HG03097 (cell line): ENCODE measurements at regions not wholly inside any gene's neighbourhood (a gene's known extent, or its start where the extent isn't known, plus 50 kb on each side); places are given as distances from the start of the nearest gene placed in this dataset.

ENCODE experiments used
- ATAC-seq: cut with Tn5 transposase; IDR thresholded peaks from one replicate; pipeline ENCODE4 v1.9.1; 2021; ENCODE audit not compliant: unreplicated experiment, low FRiP score

GRCh38 chr1:190540366-190540765 is 62.7 kb upstream of the BRINP3 start:
- no peak for ATAC-seq

DNA sequence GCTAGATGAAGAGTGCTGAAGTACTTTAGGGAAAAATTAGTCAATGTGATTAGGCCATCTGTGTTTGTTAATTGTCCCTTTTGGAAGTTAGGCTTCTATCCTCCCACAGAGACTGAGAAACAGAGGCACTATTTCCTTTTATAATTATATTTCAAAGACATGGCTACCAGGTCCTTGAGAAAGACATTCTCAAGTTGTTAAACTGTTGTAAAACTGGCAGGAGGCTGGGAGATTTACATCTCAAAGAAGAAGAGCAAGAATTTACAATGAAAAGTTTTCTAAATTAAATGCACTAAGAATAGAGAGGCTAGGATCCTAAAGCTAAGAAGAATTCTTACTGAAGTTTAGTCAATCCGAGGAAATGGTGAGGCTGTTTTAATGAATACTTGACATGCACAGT is 74.0 kb upstream of the BRINP3 start:
- no peak for ATAC-seq

DNA sequence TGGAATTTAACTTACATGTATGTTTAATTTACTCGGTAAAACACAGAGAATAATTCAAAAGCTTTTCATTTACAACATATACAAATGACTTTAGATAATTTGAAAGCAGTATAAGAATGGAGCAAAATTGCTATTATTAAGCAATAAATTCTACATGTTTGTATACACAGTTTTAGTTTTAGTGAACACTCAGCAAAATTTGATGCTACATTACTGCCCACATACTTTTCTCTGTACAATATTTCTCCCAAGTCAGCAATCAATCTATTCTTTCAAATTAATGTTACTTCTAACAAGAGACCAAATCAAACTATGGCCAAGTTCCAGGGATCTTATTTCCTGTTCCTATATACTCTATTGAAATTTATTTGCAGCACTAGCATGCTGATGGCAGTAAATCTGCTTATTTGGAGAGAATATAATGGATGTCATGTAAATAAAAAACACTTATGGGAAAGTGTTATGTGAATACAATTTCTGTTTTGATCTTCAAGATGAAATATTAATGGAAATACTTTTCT is 82.6 kb upstream of the BRINP3 start:
- ATAC-seq = no peak

- no peak for ATAC-seq
These were observed 85.6 kb upstream of the BRINP3 start for GRCh38 chr1:190563230-190563629.

- ATAC-seq = no peak
These were observed 86.5 kb upstream of the BRINP3 start for GRCh38 chr1:190564117-190564516.

GRCh38 chr1:190578017-190578416 is 100.4 kb upstream of the BRINP3 start:
- no peak for ATAC-seq

- no peak for ATAC-seq
These were observed 100.9 kb upstream of the BRINP3 start for GRCh38 chr1:190578526-190578925.

GRCh38 chr1:190579552-190580193 is 102.0 kb upstream of the BRINP3 start:
- ATAC-seq = no peak

- no peak for ATAC-seq
These were observed 106.2 kb upstream of the BRINP3 start for GRCh38 chr1:190583862-190584261.

- no peak for ATAC-seq
These were observed 110.8 kb upstream of the BRINP3 start for GRCh38 chr1:190588424-190588823.

DNA sequence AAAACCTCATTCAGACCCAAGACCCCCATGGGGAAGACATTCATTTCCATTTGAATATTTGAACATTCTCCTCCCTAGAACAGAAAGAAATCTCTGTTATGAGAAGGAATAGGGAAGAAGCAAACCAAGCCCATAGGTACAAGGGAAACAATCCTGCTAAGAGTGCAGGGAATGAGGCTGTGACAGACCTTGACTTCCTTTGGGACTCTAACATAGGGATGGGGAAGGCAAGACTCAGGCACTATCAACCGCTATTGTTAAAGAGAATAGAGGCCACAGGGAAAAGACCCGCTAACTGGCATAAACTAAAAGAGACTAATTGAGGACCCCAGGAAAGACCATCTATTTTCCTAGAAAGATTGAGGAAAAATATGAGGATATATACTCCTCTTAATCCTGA is 117.8 kb upstream of the BRINP3 start:
- ATAC-seq = no peak

GRCh38 chr1:190597294-190597693 is 119.6 kb upstream of the BRINP3 start:
- ATAC-seq = no peak

GRCh38 chr1:190599670-190600069 is 122.0 kb upstream of the BRINP3 start:
- no peak for ATAC-seq

GRCh38 chr1:190602325-190602724 is 124.7 kb upstream of the BRINP3 start:
- ATAC-seq = no peak

DNA sequence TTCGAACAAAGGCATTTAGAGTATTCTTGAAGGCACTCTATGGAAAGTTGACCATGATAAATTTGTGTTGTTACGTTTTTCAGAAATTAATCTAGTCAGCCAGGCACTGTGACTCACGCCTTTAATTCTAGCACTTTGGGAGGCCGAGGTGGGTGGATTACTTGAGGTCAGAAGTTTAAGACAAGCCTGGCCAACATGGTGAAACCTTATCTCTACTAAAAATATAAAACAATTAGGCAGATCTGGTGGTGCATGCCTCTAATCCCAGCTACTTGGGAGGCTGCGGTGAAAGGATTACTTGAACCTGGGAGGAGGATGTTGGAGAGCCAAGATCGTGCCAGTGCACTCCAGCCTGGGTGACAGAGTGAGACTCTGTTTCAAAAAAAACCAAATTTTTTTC is 130.6 kb upstream of the BRINP3 start:
- ATAC-seq = no peak

GRCh38 chr1:190615818-190616217 is 138.2 kb upstream of the BRINP3 start:
- ATAC-seq = no peak

DNA sequence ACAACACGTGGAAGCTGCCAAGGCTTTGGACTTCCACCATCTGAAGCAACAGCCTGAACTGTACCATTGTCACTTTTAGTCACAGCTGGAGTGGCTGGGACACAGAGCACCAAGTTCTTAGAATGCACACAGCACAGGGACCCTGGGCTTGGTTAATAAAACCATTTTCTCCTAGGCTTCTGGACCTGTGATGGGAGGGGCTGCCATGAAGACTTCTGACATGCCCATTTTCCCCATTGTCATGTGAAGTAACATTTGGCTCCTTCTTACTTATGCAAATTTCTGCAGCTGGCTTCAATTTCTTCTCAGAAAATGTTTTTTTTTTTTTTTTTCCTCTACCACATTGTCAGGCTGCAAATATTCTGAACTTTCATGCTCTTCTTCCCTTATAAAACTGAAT is 138.6 kb upstream of the BRINP3 start:
- ATAC-seq = no peak

DNA sequence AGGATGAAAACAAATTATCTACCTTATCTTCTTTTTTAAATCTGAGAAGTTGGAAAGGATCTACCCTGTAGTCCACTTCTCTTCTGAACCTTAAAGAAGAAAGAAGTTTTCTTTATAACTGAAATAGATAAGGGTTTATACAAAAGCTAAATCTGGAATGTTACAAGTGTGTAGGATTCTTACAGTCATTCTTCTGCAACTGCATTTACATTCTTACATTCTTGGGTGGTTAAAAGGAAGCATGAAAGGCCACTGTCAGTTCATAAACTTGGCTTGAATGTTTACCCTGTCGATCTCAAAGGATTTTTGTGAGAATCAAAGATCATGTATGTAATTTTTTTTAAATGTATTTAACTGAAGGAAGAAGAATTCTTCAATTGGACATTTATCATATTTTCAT is 142.1 kb upstream of the BRINP3 start:
- ATAC-seq = no peak

DNA sequence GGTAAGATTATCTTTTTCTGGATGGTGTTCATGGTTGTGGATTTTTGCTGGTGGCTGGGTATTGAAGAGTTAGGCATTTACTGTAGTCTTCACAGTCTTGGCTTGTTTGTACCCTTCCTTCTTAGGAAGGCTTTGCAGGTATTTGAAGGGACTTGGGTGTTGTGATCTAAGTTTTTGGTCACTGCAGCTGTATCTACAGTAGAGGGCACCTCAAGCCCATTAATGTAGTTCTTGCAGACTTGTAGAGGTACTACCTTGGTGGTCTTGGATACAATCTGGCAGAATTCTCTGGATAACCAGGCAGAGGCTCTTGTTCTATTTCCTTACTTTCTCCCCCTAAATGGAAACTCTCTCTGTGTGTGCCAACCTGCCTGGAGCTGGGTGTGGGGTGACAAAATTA is 155.8 kb upstream of the BRINP3 start:
- no peak for ATAC-seq

DNA sequence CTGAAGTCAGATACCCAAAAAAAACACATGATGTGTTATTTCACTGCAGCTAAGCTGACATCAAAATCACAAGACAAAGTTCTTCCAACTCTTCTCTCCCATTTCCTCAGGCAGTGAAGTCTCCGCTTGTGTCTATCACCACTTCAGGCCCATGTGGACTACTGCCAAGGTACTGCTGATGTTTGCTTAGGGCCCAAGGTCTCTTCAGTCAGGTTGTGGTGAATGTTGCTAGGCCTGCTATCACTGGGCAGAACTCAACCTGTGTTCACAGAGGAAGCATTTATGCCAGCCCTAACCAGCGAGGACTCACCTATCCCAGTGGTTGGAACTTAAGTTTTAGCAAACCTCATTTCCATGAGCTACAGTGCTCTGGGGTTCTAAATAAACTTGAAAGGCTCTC is 156.5 kb upstream of the BRINP3 start:
- no peak for ATAC-seq

GRCh38 chr1:190649553-190649952 is 171.9 kb upstream of the BRINP3 start:
- no peak for ATAC-seq

GRCh38 chr1:190658907-190659306 is 181.2 kb upstream of the BRINP3 start:
- ATAC-seq = no peak

GRCh38 chr1:190663962-190664361 is 186.3 kb upstream of the BRINP3 start:
- no peak for ATAC-seq
